Pancreas (tissue), 10 donors: ENCODE measurements at regions not wholly inside any gene's neighbourhood (a gene's known extent, or its start where the extent isn't known, plus 50 kb on each side); places are given as distances from the start of the nearest gene placed in this dataset.

ENCODE experiments used
- ATAC-seq, 4 donors: fragments of 200-7000 bp; cut with Tn5 transposase; one replicate each; pipeline versions ENCODE4 v1.8.0 to v1.9.1; 2020; ENCODE audit warnings: mild to moderate bottlenecking in 4 of 4, moderate library complexity in 4 of 4
- DNase-seq, 6 donors: peaks; one replicate each; pipeline ENCODE4 v3.0.0-alpha.2; 2020
- FAIRE-seq: peaks from 2 replicates; lab custom pipeline; 2012; peaks lifted over from hg19 to GRCh38; lab: Jason Lieb, UNC
- H3K27ac ChIP-seq, 4 donors: fragments of 200-600 bp; sonication (generic); 1 replicate in 3 of 4; 2 replicates in 1 of 4; pipeline versions ENCODE4 v1.5.0 to v1.8.0; 2020
- H3K27me3 ChIP-seq, 4 donors: fragments of 200-600 bp; one replicate each; pipeline ENCODE4 v1.8.0; 2021
- H3K36me3 ChIP-seq, 3 donors: fragments of 200-600 bp; sonication (generic) in 1 of 3; one replicate each; pipeline versions ENCODE4 v1.5.0 to v1.8.0; 2020 to 2021
- H3K4me1 ChIP-seq, 3 donors: fragments of 200-600 bp; one replicate each; pipeline ENCODE4 v1.8.0; 2021
- H3K4me3 ChIP-seq, 4 donors: fragments of 200-600 bp; sonication (generic) in 2 of 4; one replicate each; pipeline versions ENCODE4 v1.5.0 to v1.8.0; 2020 to 2021
- H3K9me3 ChIP-seq, 4 donors: fragments of 200-600 bp; one replicate each; pipeline ENCODE4 v1.8.0; 2021
- WGBS, 2 donors: extraction: QIAGEN DNeasy Blood & Tissue Kit; methylation state at CpG; one replicate each; pipeline ENCODE4 v1.1.7; 2013; 5-methylcytosine and 5-hydroxymethylcytosine counted together
- intact Hi-C, 3 donors: fragments of 100-400 bp; cut with DNase I; formaldehyde crosslinking; loops; one replicate each; pipeline versions ENCODE4 v1.11.1 to v1.14.2; 2022
- TF ChIP-seq, protein P1 (sequence below), 4 donors: fragments of 200-600 bp; sonication (generic) in 3 of 4; IDR thresholded peaks; one replicate each; pipeline versions ENCODE4 v1.5.0 to v1.8.0; 2021; ENCODE audit warnings: antibody characterized with exemption in 4 of 4
- donor health status: healthy with polysubstance abuse.
- donor health status: DM: no; HTN: no; CAD: no; lungs with moderate emphysema.
- donor health status: DM: no; HTN: no; CAD: no.
- donor health status: control.
- donor health status: control.
- donor health status: Bipolar disorder and iron deficiency.
- donor health status: DM: yes; HTN: yes; CAD: no.
- donor health status: DM: no; HTN: no; CAD: no.
- donor health status: DM: no; HTN: no; CAD: no.
- donor health status: DM: yes; HTN: yes; CAD: no.

- Histone ChIP-seq H3K4me3 (no peak overlapping the region), H3K27ac (no peak overlapping the region), H3K27me3 (peaks cover 0 to 7% (median 0%) of the 10 kb centered on the region in 4 donors), H3K4me1 (no peaks in the 10 kb centered on the region), H3K9me3 (no peaks in the 10 kb centered on the region), H3K36me3 (no peaks in the 10 kb centered on the region)
- ATAC-seq (no peak), DNase-seq (no peak), FAIRE-seq (no peak)
- intact Hi-C loops: no loop called here
- WGBS, 2 donors: 46 to 57% methylated on average over 4 of the region's 4 CpGs
- TF ChIP-seq, protein P1, sequence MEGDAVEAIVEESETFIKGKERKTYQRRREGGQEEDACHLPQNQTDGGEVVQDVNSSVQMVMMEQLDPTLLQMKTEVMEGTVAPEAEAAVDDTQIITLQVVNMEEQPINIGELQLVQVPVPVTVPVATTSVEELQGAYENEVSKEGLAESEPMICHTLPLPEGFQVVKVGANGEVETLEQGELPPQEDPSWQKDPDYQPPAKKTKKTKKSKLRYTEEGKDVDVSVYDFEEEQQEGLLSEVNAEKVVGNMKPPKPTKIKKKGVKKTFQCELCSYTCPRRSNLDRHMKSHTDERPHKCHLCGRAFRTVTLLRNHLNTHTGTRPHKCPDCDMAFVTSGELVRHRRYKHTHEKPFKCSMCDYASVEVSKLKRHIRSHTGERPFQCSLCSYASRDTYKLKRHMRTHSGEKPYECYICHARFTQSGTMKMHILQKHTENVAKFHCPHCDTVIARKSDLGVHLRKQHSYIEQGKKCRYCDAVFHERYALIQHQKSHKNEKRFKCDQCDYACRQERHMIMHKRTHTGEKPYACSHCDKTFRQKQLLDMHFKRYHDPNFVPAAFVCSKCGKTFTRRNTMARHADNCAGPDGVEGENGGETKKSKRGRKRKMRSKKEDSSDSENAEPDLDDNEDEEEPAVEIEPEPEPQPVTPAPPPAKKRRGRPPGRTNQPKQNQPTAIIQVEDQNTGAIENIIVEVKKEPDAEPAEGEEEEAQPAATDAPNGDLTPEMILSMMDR (IDR thresholded peaks at IDR 0.05): no peak
Observed at GRCh38 chr20:21874127-21874526, 168.7 kb downstream of the PAX1 start.

DNA sequence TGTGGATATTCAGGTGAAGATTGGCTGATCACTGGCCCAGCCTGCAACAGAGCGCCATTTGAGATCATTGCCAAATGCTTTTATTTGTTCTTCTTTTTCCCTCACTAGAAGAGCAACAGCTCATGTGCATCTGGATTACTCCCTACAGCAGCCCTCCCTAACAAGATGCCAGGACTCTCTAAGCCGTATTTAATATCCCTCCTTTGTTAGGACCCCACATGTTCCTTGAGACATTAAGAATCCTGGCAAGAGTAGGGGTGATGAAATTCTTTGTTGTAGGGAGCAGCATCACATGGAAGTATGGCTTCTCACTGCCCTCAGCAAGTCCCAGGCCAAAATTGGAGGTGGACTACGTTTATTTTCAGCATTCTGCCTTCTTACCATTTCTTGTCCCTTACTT is 167.8 kb downstream of the PAX1 start:
- Histone ChIP-seq H3K4me3 (no peak overlapping the region), H3K27ac (no peak overlapping the region), H3K4me1 (no peaks in the 10 kb centered on the region), H3K27me3 (peaks cover 0 to 7% (median 0%) of the 10 kb centered on the region in 4 donors), H3K36me3 (no peaks in the 10 kb centered on the region), H3K9me3 (no peaks in the 10 kb centered on the region)
- no peak for ATAC-seq
- WGBS, 2 donors: 46 to 59% methylated on average over 3 of the region's 3 CpGs
- intact Hi-C loops: no loop called here
- no peak for DNase-seq
- TF ChIP-seq, protein P1 (IDR thresholded peaks at IDR 0.05): no peak
- FAIRE-seq: no peak

- H3K27me3 ChIP-seq: peaks cover 0 to 7% (median 0%) of the 10 kb centered on the region in 4 donors
- H3K36me3 ChIP-seq: no peaks in the 10 kb centered on the region
- H3K4me1 ChIP-seq: no peaks in the 10 kb centered on the region
- intact Hi-C loops: no loop called here
- no peaks in the 10 kb centered on the region for H3K9me3 ChIP-seq
- TF ChIP-seq, protein P1 (IDR thresholded peaks at IDR 0.05): no peak
- H3K4me3 ChIP-seq: no peak overlapping the region
- 70 to 75% methylated on average over 4 of the region's 4 CpGs for WGBS, 2 donors
- no peak overlapping the region for H3K27ac ChIP-seq
- no peak for FAIRE-seq
- no peak for DNase-seq
- ATAC-seq: no peak
Observed at GRCh38 chr20:21867811-21868210, 162.3 kb downstream of the PAX1 start.

- no peaks in the 10 kb centered on the region for H3K9me3 ChIP-seq
- DNase-seq: no peak
Observed at GRCh38 chr20:21867353-21867752, 161.9 kb downstream of the PAX1 start.

DNA sequence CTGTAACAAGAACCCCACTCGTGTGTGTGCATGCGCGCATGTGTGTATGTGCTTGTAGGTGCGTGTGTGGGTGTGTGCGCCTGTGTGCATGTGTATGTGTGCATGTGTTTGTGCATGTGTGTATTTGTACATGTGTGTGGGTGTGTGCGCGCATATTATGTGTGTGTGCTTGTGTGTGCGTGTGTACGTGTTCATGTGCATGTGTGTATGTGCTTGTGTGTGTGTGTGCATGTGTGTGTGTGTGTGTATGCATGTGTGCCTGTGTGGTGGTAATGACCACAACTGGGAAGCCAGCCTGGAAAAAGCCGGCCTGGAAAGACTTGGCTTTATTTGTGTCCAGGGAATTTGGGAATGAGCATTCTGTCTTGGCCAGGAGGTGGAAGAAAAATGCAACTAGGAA is 157.5 kb downstream of the PAX1 start:
- no peak for FAIRE-seq
- DNase-seq: no peak
- Histone ChIP-seq H3K4me3 (no peak overlapping the region), H3K36me3 (no peaks in the 10 kb centered on the region), H3K27ac (no peak overlapping the region), H3K9me3 (no peaks in the 10 kb centered on the region), H3K4me1 (no peaks in the 10 kb centered on the region), H3K27me3 (no peaks in the 10 kb centered on the region)
- WGBS, 2 donors: 85 to 90% methylated on average over 10 of the region's 10 CpGs
- intact Hi-C loops: no loop called here
- ATAC-seq: no peak
- TF ChIP-seq, protein P1 (IDR thresholded peaks at IDR 0.05): no peak

More at GRCh38 chr20:21867353-21867752, 161.9 kb downstream of the PAX1 start:
- TF ChIP-seq, protein P1 (IDR thresholded peaks at IDR 0.05): no peak
- Histone ChIP-seq H3K27me3 (peaks cover 0 to 7% (median 0%) of the 10 kb centered on the region in 4 donors), H3K27ac (no peak overlapping the region), H3K4me3 (no peak overlapping the region), H3K4me1 (no peaks in the 10 kb centered on the region), H3K36me3 (no peaks in the 10 kb centered on the region)
- intact Hi-C loops: no loop called here
- FAIRE-seq: no peak
- ATAC-seq: no peak
- 32 to 41% methylated on average over 1 of the region's 1 CpG for WGBS, 2 donors
